ENCODE measurements at regions not wholly inside any gene's neighbourhood (a gene's known extent, or its start where the extent isn't known, plus 50 kb on each side); places are given as distances from the start of the nearest gene placed in this dataset.
"Not testable (repeated sequence)": the region's sequence is repeated elsewhere in the genome, so short reads cannot be mapped to it uniquely, and the experiment has no call there.

DNA sequence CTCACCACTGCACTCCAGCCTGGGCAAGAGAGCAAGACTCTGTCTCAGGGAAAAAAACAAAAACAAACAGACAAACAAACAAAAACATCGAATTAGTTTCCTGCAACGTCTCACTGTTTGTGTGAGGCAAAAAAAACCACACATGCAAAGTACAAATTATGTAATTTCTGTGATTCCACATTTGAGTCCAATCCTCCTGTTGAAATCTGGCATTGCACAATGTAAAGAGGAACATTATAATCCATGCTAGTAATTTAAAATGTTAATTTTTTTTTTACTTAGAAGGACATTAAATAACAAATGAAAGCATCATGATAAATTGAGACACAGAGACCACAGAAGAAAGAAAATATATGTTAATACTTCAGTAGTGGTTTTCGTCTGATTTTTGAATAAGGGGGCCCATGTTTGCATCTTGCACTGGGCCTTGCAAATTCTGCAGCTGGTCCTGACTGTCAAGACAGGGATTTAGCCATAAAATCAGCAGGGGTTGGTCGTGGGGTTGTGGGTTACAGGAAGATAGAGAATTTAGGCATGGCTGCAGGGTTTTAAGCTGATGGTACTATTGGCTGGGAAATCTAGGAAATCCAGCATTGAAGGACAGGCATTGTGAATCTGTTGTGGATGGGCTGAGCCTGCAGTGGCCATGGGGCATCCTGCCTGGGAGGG is 102.6 kb upstream of the ALDH3B2 start:
- no peak overlapping the region for H3K27ac ChIP-seq
- no peaks in the 10 kb centered on the region for H3K9me3 ChIP-seq (ENCODE audit: low read depth, low read length)
- DNase-seq (ENCODE audit: low read depth, low spot score), result no peak

GRCh38 chr11:67774175-67774574 is 99.8 kb upstream of the ALDH3B2 start:
- not testable (repeated sequence) for H3K9me3 ChIP-seq (ENCODE audit: low read depth, low read length); H3K36me3 ChIP-seq (ENCODE audit: insufficient read depth, low read length); H3K9ac ChIP-seq (ENCODE audit: insufficient read length); H3K4me3 ChIP-seq; DNase-seq (ENCODE audit: low read depth, low spot score); H3K27ac ChIP-seq

More for the DNA sequence above, 102.6 kb upstream of the ALDH3B2 start:
- Histone ChIP-seq H3K9ac (ENCODE audit: insufficient read length) (no peak overlapping the region), H3K36me3 (ENCODE audit: insufficient read depth, low read length) (no peaks in the 10 kb centered on the region), H3K4me3 (no peak overlapping the region)
- TF ChIP-seq EZH2 (IDR thresholded peaks at IDR 0.05) (no peak), POLR2AphosphoS5 (IDR thresholded peaks at IDR 0.05; ENCODE audit: borderline replicate concordance, low read depth, low read length) (no peak), FOXP2 (optimal IDR thresholded peaks at IDR 0.05; ENCODE audit: control extremely low read depth, extremely low read length, insufficient read depth) (no peak)

GRCh38 chr11:67768001-67768730 is 93.7 kb upstream of the ALDH3B2 start:
- not testable (repeated sequence) for H3K27ac ChIP-seq; H3K9ac ChIP-seq (ENCODE audit: insufficient read length); H3K36me3 ChIP-seq (ENCODE audit: insufficient read depth, low read length); H3K9me3 ChIP-seq (ENCODE audit: low read depth, low read length); H3K4me3 ChIP-seq; DNase-seq (ENCODE audit: low read depth, low spot score)

DNA sequence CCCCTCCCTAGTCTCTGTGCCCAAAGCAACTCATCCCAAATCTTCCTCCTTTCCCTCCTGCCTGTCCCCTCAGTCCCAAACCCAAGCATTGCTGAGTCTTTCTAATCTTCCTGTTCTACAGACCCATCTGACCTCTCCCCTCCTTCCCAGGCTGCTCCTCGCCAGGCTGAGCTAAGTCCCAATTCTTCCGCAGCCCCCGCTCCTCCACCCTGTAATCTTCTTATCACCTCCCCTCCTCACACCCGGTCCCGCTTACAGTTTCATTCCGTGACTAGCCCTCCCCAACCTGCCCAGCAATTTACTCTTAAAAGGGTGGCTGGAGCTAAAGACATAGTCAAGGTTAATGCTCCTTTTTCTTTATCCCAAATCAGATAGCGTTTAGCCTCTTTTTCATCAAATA is 86.8 kb upstream of the ALDH3B2 start:
- not testable (repeated sequence) for H3K27ac ChIP-seq; DNase-seq (ENCODE audit: low read depth, low spot score); H3K36me3 ChIP-seq (ENCODE audit: insufficient read depth, low read length); H3K9me3 ChIP-seq (ENCODE audit: low read depth, low read length); H3K9ac ChIP-seq (ENCODE audit: insufficient read length); H3K4me3 ChIP-seq

DNA sequence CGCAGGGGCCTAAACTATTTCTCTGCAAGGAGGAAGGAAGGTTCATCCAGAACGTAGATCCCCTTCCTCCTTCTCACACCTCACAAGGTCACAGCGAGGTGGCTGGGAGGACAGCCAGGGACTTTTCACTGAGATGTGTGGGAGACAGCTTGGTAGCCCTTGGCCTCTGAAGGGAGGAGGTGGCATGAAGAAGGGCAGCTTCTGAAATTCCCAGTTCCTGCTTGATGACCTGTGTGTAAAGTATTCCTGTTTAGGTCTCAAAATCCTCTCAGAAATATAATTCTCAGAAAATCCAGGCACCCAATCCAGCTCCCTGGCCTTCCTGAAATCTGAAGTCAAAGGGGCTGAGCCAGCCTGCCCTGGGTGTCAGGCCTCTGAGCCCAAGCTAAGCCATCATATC is 84.9 kb upstream of the ALDH3B2 start:
- H3K36me3 ChIP-seq (ENCODE audit: insufficient read depth, low read length); H3K9ac ChIP-seq (ENCODE audit: insufficient read length); H3K27ac ChIP-seq: not testable (repeated sequence)

GRCh38 chr11:67758467-67758866 is 84.0 kb upstream of the ALDH3B2 start:
- H3K4me3 ChIP-seq; H3K27ac ChIP-seq; H3K9ac ChIP-seq (ENCODE audit: insufficient read length); H3K9me3 ChIP-seq (ENCODE audit: low read depth, low read length); DNase-seq (ENCODE audit: low read depth, low spot score); H3K36me3 ChIP-seq (ENCODE audit: insufficient read depth, low read length): not testable (repeated sequence)

More for the DNA sequence above, 84.9 kb upstream of the ALDH3B2 start:
- not testable (repeated sequence) for DNase-seq (ENCODE audit: low read depth, low spot score); H3K9me3 ChIP-seq (ENCODE audit: low read depth, low read length); H3K4me3 ChIP-seq

GRCh38 chr11:67758009-67758408 is 83.6 kb upstream of the ALDH3B2 start:
- H3K9me3 ChIP-seq (ENCODE audit: low read depth, low read length); H3K27ac ChIP-seq; H3K9ac ChIP-seq (ENCODE audit: insufficient read length); H3K36me3 ChIP-seq (ENCODE audit: insufficient read depth, low read length); DNase-seq (ENCODE audit: low read depth, low spot score); H3K4me3 ChIP-seq: not testable (repeated sequence)

DNA sequence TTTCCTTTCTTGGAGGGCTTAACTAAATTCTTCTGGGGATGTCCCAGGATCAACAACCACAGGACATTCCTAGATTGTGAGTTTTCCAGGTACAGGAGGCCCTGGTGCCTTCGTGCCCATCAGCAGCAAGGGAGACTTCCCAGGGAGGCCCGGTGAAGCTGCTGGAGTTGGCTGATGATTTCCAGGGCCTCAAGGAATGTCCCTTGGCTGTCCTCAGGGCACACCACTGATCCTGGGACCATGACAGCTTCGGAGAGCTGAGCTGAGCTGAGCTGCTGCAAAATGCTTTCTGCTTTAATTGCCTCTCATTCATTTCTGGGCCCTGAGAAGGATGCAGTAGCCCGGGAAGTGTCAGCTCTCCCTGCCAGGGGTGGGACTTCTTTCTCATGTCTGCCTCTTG is 79.4 kb upstream of the ALDH3B2 start:
- not testable (repeated sequence) for H3K27ac ChIP-seq; H3K9ac ChIP-seq (ENCODE audit: insufficient read length); H3K9me3 ChIP-seq (ENCODE audit: low read depth, low read length); DNase-seq (ENCODE audit: low read depth, low spot score); H3K4me3 ChIP-seq; H3K36me3 ChIP-seq (ENCODE audit: insufficient read depth, low read length)

GRCh38 chr11:67745181-67745726 is 70.8 kb upstream of the ALDH3B2 start:
- Histone ChIP-seq H3K9ac (ENCODE audit: insufficient read length) (no peak overlapping the region), H3K27ac (no peak overlapping the region), H3K36me3 (ENCODE audit: insufficient read depth, low read length) (no peaks in the 10 kb centered on the region), H3K4me3 (no peak overlapping the region), H3K9me3 (ENCODE audit: low read depth, low read length) (no peaks in the 10 kb centered on the region)
- DNase-seq (ENCODE audit: low read depth, low spot score), result no peak
- TF ChIP-seq POLR2AphosphoS5 (IDR thresholded peaks at IDR 0.05; ENCODE audit: borderline replicate concordance, low read depth, low read length), result no peak
- TF ChIP-seq EZH2 (IDR thresholded peaks at IDR 0.05), result no peak
- TF ChIP-seq FOXP2 (optimal IDR thresholded peaks at IDR 0.05; ENCODE audit: control extremely low read depth, extremely low read length, insufficient read depth), result no peak

DNA sequence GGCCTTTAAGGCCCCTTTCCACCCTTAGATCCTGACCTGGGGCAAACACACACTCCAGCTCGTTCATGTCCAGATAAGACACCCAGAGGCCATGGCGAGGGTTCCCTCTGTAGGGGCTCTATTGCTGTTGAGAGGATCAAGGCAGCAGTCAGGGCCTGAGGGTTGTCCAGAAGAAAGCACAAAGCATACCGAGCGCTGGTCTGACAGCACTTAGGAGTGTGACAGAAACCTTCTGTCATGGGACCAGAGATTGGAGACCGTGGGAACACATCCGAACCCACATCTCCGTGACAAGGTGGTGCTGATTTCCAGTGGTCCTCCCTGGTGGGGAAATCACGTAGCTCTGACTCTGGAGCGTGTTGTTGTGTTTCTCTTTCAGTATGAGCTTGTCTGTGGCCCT is 69.8 kb upstream of the ALDH3B2 start:
- not testable (repeated sequence) for H3K4me3 ChIP-seq; H3K27ac ChIP-seq; H3K36me3 ChIP-seq (ENCODE audit: insufficient read depth, low read length); H3K9me3 ChIP-seq (ENCODE audit: low read depth, low read length); H3K9ac ChIP-seq (ENCODE audit: insufficient read length); DNase-seq (ENCODE audit: low read depth, low spot score)

DNA sequence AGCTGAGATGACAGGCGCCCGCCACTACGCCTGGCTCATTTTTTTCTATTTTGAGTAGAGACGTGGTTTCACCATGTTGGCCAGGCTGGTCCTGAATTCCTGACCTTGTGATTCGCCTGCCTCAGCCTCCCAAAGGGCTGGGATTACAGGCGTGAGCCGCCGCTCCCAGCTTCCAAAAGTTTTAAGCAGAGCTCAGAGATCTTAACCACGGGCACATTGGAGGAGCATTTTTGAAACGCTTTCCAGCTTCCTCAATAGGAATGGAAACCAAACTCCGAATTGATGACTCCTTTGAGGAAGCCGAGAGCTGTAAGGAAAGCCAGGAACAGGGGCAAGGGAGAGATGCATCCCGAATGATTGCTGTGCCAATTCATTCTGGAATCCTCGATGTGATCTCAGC is 63.8 kb upstream of the ALDH3B2 start:
- not testable (repeated sequence) for DNase-seq (ENCODE audit: low read depth, low spot score); H3K36me3 ChIP-seq (ENCODE audit: insufficient read depth, low read length); H3K27ac ChIP-seq; H3K9me3 ChIP-seq (ENCODE audit: low read depth, low read length); H3K9ac ChIP-seq (ENCODE audit: insufficient read length); H3K4me3 ChIP-seq

- DNase-seq (ENCODE audit: low read depth, low spot score); H3K9ac ChIP-seq (ENCODE audit: insufficient read length); H3K4me3 ChIP-seq; H3K9me3 ChIP-seq (ENCODE audit: low read depth, low read length); H3K27ac ChIP-seq; H3K36me3 ChIP-seq (ENCODE audit: insufficient read depth, low read length): not testable (repeated sequence)
Observed at GRCh38 chr11:67737562-67738080, 63.2 kb upstream of the ALDH3B2 start.
